Heart right ventricle (tissue), 16 donors: ENCODE measurements at regions not wholly inside any gene's neighbourhood (a gene's known extent, or its start where the extent isn't known, plus 50 kb on each side); places are given as distances from the start of the nearest gene placed in this dataset.

Source experiments
- ATAC-seq, 8 donors: fragments of 200-7000 bp; cut with Tn5 transposase; one replicate each; pipeline ENCODE4 v1.9.1; 2020; ENCODE audit warnings: mild to moderate bottlenecking in 8 of 8, moderate library complexity in 8 of 8, moderate number of reproducible peaks in 1 of 8
- DNase-seq, 2 donors: peaks; one replicate each; pipeline ENCODE4 v3.0.0-alpha.2; 2020
- H3K27ac ChIP-seq, 10 donors: fragments of 200-600 bp; sonication (generic) in 2 of 10; one replicate each; pipeline versions ENCODE4 v1.5.0 to v1.8.0; 2020 to 2022; ENCODE audit warnings: mild to moderate bottlenecking in 3 of 10
- H3K27me3 ChIP-seq, 7 donors: fragments of 200-600 bp; one replicate each; pipeline ENCODE4 v1.8.0; 2021 to 2022; ENCODE audit warnings: mild to moderate bottlenecking in 2 of 7
- H3K36me3 ChIP-seq, 9 donors: fragments of 200-600 bp; sonication (generic) in 1 of 9; one replicate each; pipeline versions ENCODE4 v1.5.0 to v1.8.0; 2020 to 2022; ENCODE audit warnings: mild to moderate bottlenecking in 2 of 9
- H3K4me1 ChIP-seq, 9 donors: fragments of 200-600 bp; sonication (generic) in 1 of 9; one replicate each; pipeline versions ENCODE4 v1.5.0 to v1.8.0; 2020 to 2022; ENCODE audit warnings: mild to moderate bottlenecking in 4 of 9
- H3K4me3 ChIP-seq, 10 donors: fragments of 200-600 bp; sonication (generic) in 2 of 10; one replicate each; pipeline versions ENCODE4 v1.5.0 to v1.8.0; 2020 to 2022; ENCODE audit warnings: mild to moderate bottlenecking in 7 of 10, moderate library complexity in 2 of 10
- H3K9me3 ChIP-seq, 11 donors: fragments of 200-600 bp in 10 of 11; sonication (generic) in 2 of 11; one replicate each; pipeline versions ENCODE4 v1.5.0 to v1.8.0; 2013 to 2022; ENCODE audit warnings: mild to moderate bottlenecking in 2 of 11, control low read depth in 1 of 11, moderate library complexity in 1 of 11
- CTCF ChIP-seq, 9 donors: fragments of 200-600 bp; sonication (generic) in 2 of 9; IDR thresholded peaks; one replicate each; pipeline versions ENCODE4 v1.5.0 to v1.8.0; 2021 to 2022; ENCODE audit warnings: antibody characterized with exemption in 9 of 9, mild to moderate bottlenecking in 5 of 9, moderate library complexity in 1 of 9
- WGBS, 2 donors: extraction: QIAGEN DNeasy Blood & Tissue Kit; methylation state at CpG; one replicate each; pipeline ENCODE4 v1.1.7; 2013; ENCODE audit warnings: inconsistent platforms in 1 of 2; 5-methylcytosine and 5-hydroxymethylcytosine counted together
- intact Hi-C, 10 donors: fragments of 100-400 bp; cut with DNase I; formaldehyde crosslinking; loops; one replicate each; pipeline versions ENCODE4 v1.11.1 to v1.14.2; 2022
- donor health status: Arrhythmogenic right ventricular cardiomyopathy.
- donor health status: ischemic (EF 13 %, LVEDD 7.1; RV severe dilation, severe dysfunction).
- donor health status: healthy with polysubstance abuse.
- donor health status: DM: no; HTN: yes; CAD: no.
- donor health status: DM: no; HTN: no; CAD: no.
- donor health status: ischemic (EF 25% LVEDD 6.9; RV normal size, moderate dysfunction).
- donor health status: ischemic (EF 25% LVEDD 5.7; RV mildly dilated, moderate dysfunction).
- donor health status: healthy.
- donor health status: DM: yes; HTN: yes; CAD: no.
- donor health status: Ischemic cardiomyopathy.
- donor health status: ischemic (EF 35%, LVEDD 5.7; RV mildly dilated, moderate dysfunction).
- donor health status: nonischemic (EF 11% LVEDD 7.7; RV severe dilation, severe dysfunction).
- donor health status: DM: yes; HTN: yes; CAD: no.
- donor health status: PGD.
- donor health status: ischemic (EF 29% LVEDD 5.4; RV normal size, mild dysfunction).
- donor health status: nonischemic (EF 23%, LVEDD 6.1; RV moderate dilation, normal function).

DNA sequence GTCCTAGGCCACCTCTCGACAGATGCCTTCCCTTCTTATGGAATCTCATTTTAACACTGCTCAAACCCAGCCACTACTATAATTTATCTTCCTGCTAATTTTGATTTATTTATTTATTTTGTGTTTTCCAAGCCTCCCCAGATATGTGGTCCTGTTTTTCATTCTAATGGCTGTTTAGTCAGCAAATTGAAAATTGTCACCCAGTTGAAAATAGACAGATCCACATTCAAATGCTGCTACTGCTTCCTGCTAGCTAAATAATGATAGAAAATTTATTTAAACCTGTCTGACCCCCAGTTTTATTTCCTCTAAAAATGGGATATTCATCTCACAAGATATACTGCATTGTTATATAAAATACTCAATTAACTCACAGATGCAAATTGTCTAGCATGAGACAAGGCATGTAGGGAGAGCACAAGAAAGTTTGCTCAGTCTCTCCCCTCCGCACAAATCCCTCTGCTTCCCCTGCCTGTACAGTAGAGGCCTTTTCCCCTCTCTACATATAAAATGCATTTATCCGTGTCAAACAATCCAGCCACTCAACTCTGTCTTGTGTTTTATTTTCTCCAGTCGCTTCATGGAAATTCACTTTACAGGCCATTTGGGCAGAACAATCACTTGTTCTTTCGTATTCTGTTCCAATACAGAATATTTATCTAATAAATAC is 389.9 kb downstream of the SOX11 start:
- ATAC-seq (no peak), DNase-seq (no peak)
- H3K27me3 ChIP-seq: peaks cover 0 to 2% (median 0%) of the 10 kb centered on the region in 7 donors
- no peaks in the 10 kb centered on the region for H3K36me3 ChIP-seq
- intact Hi-C loops: no loop called here
- peaks cover 0 to 1% (median 0%) of the 10 kb centered on the region in 11 donors for H3K9me3 ChIP-seq
- WGBS, 2 donors: 88 to 90% methylated on average over 5 of the region's 5 CpGs
- no peak overlapping the region for H3K4me3 ChIP-seq
- H3K27ac ChIP-seq: no peak overlapping the region
- H3K4me1 ChIP-seq: peaks cover 0 to 7% (median 0%) of the 10 kb centered on the region in 9 donors
- TF ChIP-seq CTCF (IDR thresholded peaks at IDR 0.05): no peak

DNA sequence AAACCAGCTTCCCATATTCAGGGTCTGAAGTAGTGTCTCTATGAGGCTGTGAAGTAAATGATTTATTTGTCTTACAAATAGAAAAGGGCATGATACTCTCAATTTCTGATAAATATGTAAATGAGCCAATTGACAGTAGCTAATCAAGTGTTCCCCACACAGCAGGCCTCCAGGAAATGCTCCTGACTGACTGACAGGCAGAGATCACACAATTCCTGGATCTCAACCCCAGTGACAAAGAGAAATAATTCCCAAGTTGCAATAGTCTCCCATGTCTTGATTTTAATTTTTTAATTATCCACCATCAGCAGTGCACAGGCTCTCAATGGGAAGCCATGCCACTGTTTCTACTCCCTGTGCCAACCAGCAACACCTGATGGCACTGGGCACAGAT is 390.4 kb downstream of the SOX11 start:
- TF ChIP-seq CTCF (IDR thresholded peaks at IDR 0.05): no peak
- peaks cover 0 to 2% (median 0%) of the 10 kb centered on the region in 7 donors for H3K27me3 ChIP-seq
- H3K36me3 ChIP-seq: no peaks in the 10 kb centered on the region
- ATAC-seq (no peak), DNase-seq (no peak)
- peaks cover 0 to 7% (median 0%) of the 10 kb centered on the region in 9 donors for H3K4me1 ChIP-seq
- H3K9me3 ChIP-seq: peaks cover 0 to 5% (median 0%) of the 10 kb centered on the region in 11 donors
- H3K27ac ChIP-seq: no peak overlapping the region
- intact Hi-C loops: no loop called here
- H3K4me3 ChIP-seq: no peak overlapping the region

DNA sequence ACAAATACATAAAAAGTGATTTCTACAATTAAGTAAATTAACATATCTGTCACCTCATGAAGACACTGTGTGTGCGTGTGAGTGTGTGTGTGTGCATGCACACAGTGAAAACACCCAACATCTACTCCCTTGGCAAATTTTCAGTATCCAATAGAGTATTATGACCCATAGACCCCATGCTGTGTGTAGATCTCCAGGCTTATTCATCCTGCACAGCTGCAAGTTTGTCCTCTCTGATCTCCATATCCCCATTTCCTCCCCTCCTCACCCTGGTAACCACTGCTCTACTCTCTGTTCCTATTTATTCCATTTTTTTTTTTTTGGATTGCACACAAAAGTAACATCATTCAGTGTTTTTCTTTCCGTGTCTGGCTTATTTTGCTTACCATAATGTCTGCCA is 391.0 kb downstream of the SOX11 start:
- H3K27ac ChIP-seq: no peak overlapping the region
- no peak overlapping the region for H3K4me3 ChIP-seq
- no peak for TF ChIP-seq CTCF (IDR thresholded peaks at IDR 0.05)
- no peak for DNase-seq
- peaks cover 0 to 7% (median 0%) of the 10 kb centered on the region in 11 donors for H3K9me3 ChIP-seq
- ATAC-seq: no peak
- intact Hi-C loops: no loop called here
- WGBS, 2 donors: 77 to 78% methylated on average over 2 of the region's 2 CpGs
- H3K36me3 ChIP-seq: no peaks in the 10 kb centered on the region
- peaks cover 0 to 7% (median 0%) of the 10 kb centered on the region in 9 donors for H3K4me1 ChIP-seq
- H3K27me3 ChIP-seq: peaks cover 0 to 2% (median 0%) of the 10 kb centered on the region in 7 donors

DNA sequence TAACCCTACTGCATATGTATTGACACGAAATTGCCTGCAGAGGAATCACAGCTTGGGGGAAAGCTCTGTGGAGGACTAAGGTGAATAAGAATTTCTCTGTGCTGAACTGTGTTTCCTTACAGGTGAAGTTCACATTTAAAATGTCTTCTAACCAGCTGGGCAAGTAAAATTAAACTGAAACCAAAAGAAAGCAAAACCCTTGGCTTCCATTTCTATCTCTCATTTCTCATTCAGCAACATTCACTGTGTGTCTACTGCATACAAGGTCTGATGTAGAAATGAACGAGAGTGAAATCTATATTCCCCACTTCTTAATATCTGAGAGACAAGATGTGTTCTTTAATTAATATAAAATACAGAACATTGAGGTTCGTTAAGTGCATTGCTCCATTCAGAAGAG is 397.3 kb downstream of the SOX11 start:
- intact Hi-C loops: no loop called here
- H3K9me3 ChIP-seq: peaks cover 0 to 7% (median 0%) of the 10 kb centered on the region in 11 donors
- WGBS, 2 donors: 67% methylated on average over 3 of the region's 3 CpGs
- H3K4me3 ChIP-seq: no peak overlapping the region
- DNase-seq (no peak), ATAC-seq (no peak)
- H3K4me1 ChIP-seq: no peaks in the 10 kb centered on the region
- H3K27me3 ChIP-seq: peaks cover 0 to 2% (median 0%) of the 10 kb centered on the region in 7 donors
- no peak for TF ChIP-seq CTCF (IDR thresholded peaks at IDR 0.05)
- no peaks in the 10 kb centered on the region for H3K36me3 ChIP-seq
- H3K27ac ChIP-seq: no peak overlapping the region
